HEK293 (cell line): ENCODE measurements at regions not wholly inside any gene's neighbourhood (a gene's known extent, or its start where the extent isn't known, plus 50 kb on each side); places are given as distances from the start of the nearest gene placed in this dataset.

Experiments
- BCL11A ChIP-seq: fragments of 450-650 bp; formaldehyde crosslinking; IDR thresholded peaks from 2 replicates; pipeline ENCODE4 v1.5.1; 2016; ENCODE audit warnings: low read depth, missing biosample characterization, missing genetic modification characterization
- BCL11B ChIP-seq: fragments of 450-650 bp; formaldehyde crosslinking; IDR thresholded peaks from 2 replicates; pipeline ENCODE4 v1.5.1; 2016; ENCODE audit warnings: low read depth, missing biosample characterization, missing genetic modification characterization
- HOXC10 ChIP-seq: sonication (generic); formaldehyde crosslinking; IDR thresholded peaks from 2 replicates; pipeline ENCODE4 v1.8.1; 2023; ENCODE audit warnings: mild to moderate bottlenecking, missing genetic modification reagents
- PRDM1 ChIP-seq: fragments of 450-650 bp; formaldehyde crosslinking; IDR thresholded peaks from 2 replicates; pipeline ENCODE4; 2016; ENCODE audit warnings: missing biosample characterization, missing genetic modification characterization
- RBAK ChIP-seq: fragments of 450-650 bp; formaldehyde crosslinking; IDR thresholded peaks from 2 replicates; pipeline ENCODE4 v1.5.1; 2016; ENCODE audit warnings: missing biosample characterization, missing genetic modification characterization
- YY1 ChIP-seq: fragments of 450-650 bp; formaldehyde crosslinking; IDR thresholded peaks from 2 replicates; pipeline ENCODE4 v1.5.1; 2018; ENCODE audit warnings: missing biosample characterization, missing genetic modification characterization
- ZBTB1 ChIP-seq: fragments of 450-650 bp; formaldehyde crosslinking; IDR thresholded peaks from 2 replicates; pipeline ENCODE4 v1.5.1; 2016; ENCODE audit warnings: missing biosample characterization, missing genetic modification characterization
- ZNF16 ChIP-seq: fragments of 450-650 bp; formaldehyde crosslinking; IDR thresholded peaks from 2 replicates; pipeline ENCODE4 v1.5.1; 2016; ENCODE audit warnings: low read depth, missing biosample characterization, missing genetic modification characterization
- ZNF274 ChIP-seq, 2 experiments: fragments of 200-500 bp in 1 of 2; fragments of 450-650 bp in 1 of 2; sonication (Bioruptor generic) in 1 of 2; formaldehyde crosslinking in 1 of 2; IDR thresholded peaks; 2 replicates each; pipeline versions ENCODE4 v1.5.1 to v1.6.1; 2014 to 2016; ENCODE audit warnings: borderline replicate concordance in 1 of 2, inconsistent platforms in 1 of 2, low read length in 1 of 2, missing biosample characterization in 1 of 2, missing genetic modification characterization in 1 of 2
- ZNF398 ChIP-seq: fragments of 450-650 bp; formaldehyde crosslinking; IDR thresholded peaks from 2 replicates; pipeline ENCODE4 v1.5.1; 2017; ENCODE audit warnings: missing biosample characterization, missing genetic modification characterization
- ZNF433 ChIP-seq: fragments of 450-650 bp; formaldehyde crosslinking; IDR thresholded peaks from 2 replicates; pipeline ENCODE4 v1.5.1; 2016; ENCODE audit warnings: missing biosample characterization, missing genetic modification characterization, low read depth
- ZNF580 ChIP-seq: fragments of 450-650 bp; formaldehyde crosslinking; IDR thresholded peaks from 2 replicates; pipeline ENCODE4 v1.5.1; 2016; ENCODE audit warnings: missing biosample characterization, missing genetic modification characterization
- TF ChIP-seq, protein P1 (sequence below): fragments of 450-650 bp; formaldehyde crosslinking; IDR thresholded peaks from 2 replicates; pipeline ENCODE4 v1.5.1; 2016; ENCODE audit warnings: missing biosample characterization, missing genetic modification characterization

DNA sequence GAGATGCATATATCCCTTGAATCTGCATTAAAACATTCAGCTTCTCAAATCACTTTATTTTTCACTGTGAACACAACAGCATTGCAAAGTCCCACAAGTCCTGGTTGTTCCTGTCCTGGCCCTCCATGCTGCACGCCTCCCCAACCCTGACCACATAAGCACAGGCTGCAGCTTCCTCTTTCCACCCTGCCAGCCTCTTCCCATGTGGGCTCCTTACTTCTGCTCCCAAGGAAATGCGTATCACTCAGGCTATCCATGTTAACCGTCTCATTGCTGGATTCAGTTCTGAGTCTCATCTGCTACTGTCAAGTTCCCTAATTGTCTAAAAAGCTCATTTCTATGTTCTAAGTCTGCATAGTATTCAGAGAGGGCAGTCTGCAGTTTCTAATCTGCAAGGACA lies 89.7 kb upstream of the ZPBP start:
- TF ChIP-seq, protein P1, sequence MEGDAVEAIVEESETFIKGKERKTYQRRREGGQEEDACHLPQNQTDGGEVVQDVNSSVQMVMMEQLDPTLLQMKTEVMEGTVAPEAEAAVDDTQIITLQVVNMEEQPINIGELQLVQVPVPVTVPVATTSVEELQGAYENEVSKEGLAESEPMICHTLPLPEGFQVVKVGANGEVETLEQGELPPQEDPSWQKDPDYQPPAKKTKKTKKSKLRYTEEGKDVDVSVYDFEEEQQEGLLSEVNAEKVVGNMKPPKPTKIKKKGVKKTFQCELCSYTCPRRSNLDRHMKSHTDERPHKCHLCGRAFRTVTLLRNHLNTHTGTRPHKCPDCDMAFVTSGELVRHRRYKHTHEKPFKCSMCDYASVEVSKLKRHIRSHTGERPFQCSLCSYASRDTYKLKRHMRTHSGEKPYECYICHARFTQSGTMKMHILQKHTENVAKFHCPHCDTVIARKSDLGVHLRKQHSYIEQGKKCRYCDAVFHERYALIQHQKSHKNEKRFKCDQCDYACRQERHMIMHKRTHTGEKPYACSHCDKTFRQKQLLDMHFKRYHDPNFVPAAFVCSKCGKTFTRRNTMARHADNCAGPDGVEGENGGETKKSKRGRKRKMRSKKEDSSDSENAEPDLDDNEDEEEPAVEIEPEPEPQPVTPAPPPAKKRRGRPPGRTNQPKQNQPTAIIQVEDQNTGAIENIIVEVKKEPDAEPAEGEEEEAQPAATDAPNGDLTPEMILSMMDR (tag by site-specific recombination) = no peak
- TF ChIP-seq ZNF580 (no peak), ZNF16 (no peak), ZNF398 (tag by site-specific recombination) (no peak), ZNF274 (IDR thresholded peaks at IDR 0.05; ENCODE audit: low read length) (no peak), ZNF274 (tag by site-specific recombination; IDR thresholded peaks at IDR 0.05; ENCODE audit: borderline replicate concordance) (no peak), HOXC10 (CRISPR knock-in tag) (no peak), BCL11B (tag by site-specific recombination) (no peak), ZBTB1 (tag by site-specific recombination) (no peak), RBAK (tag by site-specific recombination) (no peak), PRDM1 (no peak), BCL11A (tag by site-specific recombination) (no peak), YY1 (tag by site-specific recombination) (no peak), ZNF433 (tag by site-specific recombination) (no peak)
